Esophagus squamous epithelium (tissue), 4 donors: ENCODE measurements at regions not wholly inside any gene's neighbourhood (a gene's known extent, or its start where the extent isn't known, plus 50 kb on each side); places are given as distances from the start of the nearest gene placed in this dataset.

Experiments
- CTCF ChIP-seq, 6 experiments: fragments of 450-650 bp in 4 of 6; fragments of 200-600 bp in 2 of 6; sonication (generic) in 2 of 6; IDR thresholded peaks; one replicate each; pipeline ENCODE4 v1.5.1; 2016 to 2019; ENCODE audit warnings: antibody characterized with exemption in 6 of 6, mild to moderate bottlenecking in 4 of 6, moderate library complexity in 4 of 6
- POLR2A ChIP-seq, 4 donors: fragments of 450-650 bp; IDR thresholded peaks; one replicate each; pipeline ENCODE4 v1.6.1; 2017; ENCODE audit warnings: antibody characterized with exemption in 4 of 4, mild to moderate bottlenecking in 4 of 4, moderate library complexity in 3 of 4

GRCh38 chr15:69643971-69644370, 191.4 kb downstream of the RPLP1 start:
- TF ChIP-seq CTCF (IDR thresholded peaks at IDR 0.05) (no peak), POLR2A (IDR thresholded peaks at IDR 0.05) (no peak)
